ENCODE measurements at regions not wholly inside any gene's neighbourhood (a gene's known extent, or its start where the extent isn't known, plus 50 kb on each side); places are given as distances from the start of the nearest gene placed in this dataset.
A peak's percentile ranks its signal among the peaks of the same experiment; 100 is the strongest.

GRCh38 chr12:102601621-102602020, 121.3 kb upstream of the IGF1 start:
- H2BK15ac ChIP-seq (ENCODE audit: low read depth, poor library complexity, severe bottlenecking) = no peak overlapping the region

GRCh38 chr12:102596687-102597086, 116.3 kb upstream of the IGF1 start:
- Histone ChIP-seq H3K4me2 (ENCODE audit: low read length, poor library complexity, severe bottlenecking) (no peak overlapping the region), H2BK12ac (ENCODE audit: low read length in 2 of 2) (no peak overlapping the region), H3K18ac (ENCODE audit: low read depth in 1 of 2, low read length in 2 of 2) (no peak overlapping the region), H3K79me1 (replicated peaks; ENCODE audit: low read length, poor library complexity, severe bottlenecking) (no peaks in the 10 kb centered on the region), H3K9ac (ENCODE audit: low read length) (no peak overlapping the region), H3K27ac (ENCODE audit: low read length, poor library complexity, severe bottlenecking) (no peak overlapping the region), H2AFZ (ENCODE audit: low read depth, low read length) (no peak overlapping the region), H2AK5ac (ENCODE audit: low read length, severe bottlenecking) (no peak overlapping the region), H3K27me3 (ENCODE audit: control insufficient read depth in 1 of 2, insufficient read depth in 1 of 2, low read length in 2 of 2) (no peaks in the 10 kb centered on the region), H3K9me3 (ENCODE audit: control insufficient read depth, low read length) (no peaks in the 10 kb centered on the region), H3K4ac (ENCODE audit: low read depth in 1 of 2, low read length in 2 of 2) (no peak overlapping the region), H2BK120ac (ENCODE audit: low read depth, low read length) (no peak overlapping the region), H3K4me3 (ENCODE audit: insufficient read depth in 1 of 2, low read depth in 1 of 2, low read length in 2 of 2) (no peak overlapping the region), H3K14ac (ENCODE audit: low read length in 2 of 2) (no peak overlapping the region), H2BK15ac (ENCODE audit: low read depth, poor library complexity, severe bottlenecking) (no peak overlapping the region), H3K4me1 (ENCODE audit: control insufficient read depth, insufficient read depth, low read depth, low read length) (no peaks in the 10 kb centered on the region), H3K36me3 (ENCODE audit: control insufficient read depth in 1 of 2, insufficient read depth in 2 of 2, low read depth in 1 of 2, low read length in 2 of 2) (no peaks in the 10 kb centered on the region), H4K8ac (ENCODE audit: low read length) (no peak overlapping the region), H3K23ac (ENCODE audit: low read length in 2 of 2) (no peak overlapping the region), H2BK5ac (ENCODE audit: low read depth, low read length, poor library complexity, severe bottlenecking) (no peak overlapping the region), H4K91ac (ENCODE audit: low read length) (no peak overlapping the region)
- DNase-seq = no peak
- WGBS = 56% methylated on average over 2 of the region's 2 CpGs

More at GRCh38 chr12:102601621-102602020, 121.3 kb upstream of the IGF1 start:
- H2BK5ac ChIP-seq (ENCODE audit: low read depth, low read length, poor library complexity, severe bottlenecking) = no peak overlapping the region
- H2AFZ ChIP-seq (ENCODE audit: low read depth, low read length) = no peak overlapping the region
- H3K23ac ChIP-seq (ENCODE audit: low read length in 2 of 2) = no peak overlapping the region
- H4K91ac ChIP-seq (ENCODE audit: low read length) = no peak overlapping the region
- H3K4me1 ChIP-seq (ENCODE audit: control insufficient read depth, insufficient read depth, low read depth, low read length) = no peaks in the 10 kb centered on the region
- WGBS = 90% methylated on average over 5 of the region's 5 CpGs
- no peaks in the 10 kb centered on the region for H3K36me3 ChIP-seq (ENCODE audit: control insufficient read depth in 1 of 2, insufficient read depth in 2 of 2, low read depth in 1 of 2, low read length in 2 of 2)
- H3K27me3 ChIP-seq (ENCODE audit: control insufficient read depth in 1 of 2, insufficient read depth in 1 of 2, low read length in 2 of 2) = no peaks in the 10 kb centered on the region
- H3K4me2 ChIP-seq (ENCODE audit: low read length, poor library complexity, severe bottlenecking) = no peak overlapping the region
- H2AK5ac ChIP-seq (ENCODE audit: low read length, severe bottlenecking) = no peak overlapping the region
- no peak overlapping the region for H3K4me3 ChIP-seq (ENCODE audit: insufficient read depth in 1 of 2, low read depth in 1 of 2, low read length in 2 of 2)
- no peak overlapping the region for H3K9ac ChIP-seq (ENCODE audit: low read length)
- H3K9me3 ChIP-seq (ENCODE audit: control insufficient read depth, low read length) = no peaks in the 10 kb centered on the region
- H3K4ac ChIP-seq (ENCODE audit: low read depth in 1 of 2, low read length in 2 of 2) = no peak overlapping the region
- no peak overlapping the region for H3K18ac ChIP-seq (ENCODE audit: low read depth in 1 of 2, low read length in 2 of 2)
- H3K27ac ChIP-seq (ENCODE audit: low read length, poor library complexity, severe bottlenecking) = no peak overlapping the region
- H2BK12ac ChIP-seq (ENCODE audit: low read length in 2 of 2) = no peak overlapping the region
- no peak overlapping the region for H2BK120ac ChIP-seq (ENCODE audit: low read depth, low read length)
- H3K14ac ChIP-seq (ENCODE audit: low read length in 2 of 2) = no peak overlapping the region
- DNase-seq = no peak
- no peaks in the 10 kb centered on the region for H3K79me1 ChIP-seq (replicated peaks; ENCODE audit: low read length, poor library complexity, severe bottlenecking)
- no peak overlapping the region for H4K8ac ChIP-seq (ENCODE audit: low read length)

- H3K9me3 ChIP-seq (ENCODE audit: control insufficient read depth, low read length) = no peaks in the 10 kb centered on the region
- no peak overlapping the region for H2AFZ ChIP-seq (ENCODE audit: low read depth, low read length)
- H3K4me2 ChIP-seq (ENCODE audit: low read length, poor library complexity, severe bottlenecking) = no peak overlapping the region
- no peak overlapping the region for H2BK12ac ChIP-seq (ENCODE audit: low read length in 2 of 2)
- no peak overlapping the region for H2BK5ac ChIP-seq (ENCODE audit: low read depth, low read length, poor library complexity, severe bottlenecking)
- H3K14ac ChIP-seq (ENCODE audit: low read length in 2 of 2) = peak overlapping the region in 1 of 2 experiments; percentile 35
- H2AK5ac ChIP-seq (ENCODE audit: low read length, severe bottlenecking) = no peak overlapping the region
- H3K4ac ChIP-seq (ENCODE audit: low read depth in 1 of 2, low read length in 2 of 2) = no peak overlapping the region
- no peak overlapping the region for H3K23ac ChIP-seq (ENCODE audit: low read length in 2 of 2)
- no peak overlapping the region for H4K8ac ChIP-seq (ENCODE audit: low read length)
- H2BK120ac ChIP-seq (ENCODE audit: low read depth, low read length) = no peak overlapping the region
- H4K91ac ChIP-seq (ENCODE audit: low read length) = no peak overlapping the region
- no peaks in the 10 kb centered on the region for H3K36me3 ChIP-seq (ENCODE audit: control insufficient read depth in 1 of 2, insufficient read depth in 2 of 2, low read depth in 1 of 2, low read length in 2 of 2)
- no peaks in the 10 kb centered on the region for H3K4me1 ChIP-seq (ENCODE audit: control insufficient read depth, insufficient read depth, low read depth, low read length)
- no peaks in the 10 kb centered on the region for H3K79me1 ChIP-seq (replicated peaks; ENCODE audit: low read length, poor library complexity, severe bottlenecking)
- WGBS = 91% methylated on average over 6 of the region's 8 CpGs
- no peak overlapping the region for H3K27ac ChIP-seq (ENCODE audit: low read length, poor library complexity, severe bottlenecking)
- no peak overlapping the region for H2BK15ac ChIP-seq (ENCODE audit: low read depth, poor library complexity, severe bottlenecking)
- H3K4me3 ChIP-seq (ENCODE audit: insufficient read depth in 1 of 2, low read depth in 1 of 2, low read length in 2 of 2) = no peak overlapping the region
- no peaks in the 10 kb centered on the region for H3K27me3 ChIP-seq (ENCODE audit: control insufficient read depth in 1 of 2, insufficient read depth in 1 of 2, low read length in 2 of 2)
- no peak overlapping the region for H3K18ac ChIP-seq (ENCODE audit: low read depth in 1 of 2, low read length in 2 of 2)
- H3K9ac ChIP-seq (ENCODE audit: low read length) = no peak overlapping the region
- DNase-seq = no peak
Measured at GRCh38 chr12:102596031-102596430, 115.7 kb upstream of the IGF1 start.

DNA sequence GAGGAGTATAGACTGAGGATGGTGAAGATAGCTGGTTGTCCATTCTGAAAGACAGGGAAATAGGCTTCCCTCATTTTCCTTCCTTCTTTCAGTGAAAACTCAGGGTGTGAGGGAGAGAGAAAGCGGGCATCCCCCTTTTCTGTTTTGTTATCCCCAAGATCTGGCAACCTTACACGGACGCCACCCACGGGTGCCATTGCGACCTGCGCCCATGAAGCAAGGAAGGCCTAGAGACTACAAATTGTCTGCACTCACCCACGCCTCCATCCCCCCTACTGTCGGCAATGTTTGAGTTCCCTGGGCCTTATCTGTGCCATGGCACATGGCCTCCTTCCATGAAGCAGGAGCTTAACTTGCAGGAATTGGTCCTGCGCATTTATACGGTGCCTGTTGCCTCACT, 115.0 kb upstream of the IGF1 start:
- Histone ChIP-seq H3K4me1 (ENCODE audit: control insufficient read depth, insufficient read depth, low read depth, low read length) (no peaks in the 10 kb centered on the region), H2AFZ (ENCODE audit: low read depth, low read length) (no peak overlapping the region), H3K4ac (ENCODE audit: low read depth in 1 of 2, low read length in 2 of 2) (no peak overlapping the region), H3K18ac (ENCODE audit: low read depth in 1 of 2, low read length in 2 of 2) (no peak overlapping the region), H2BK120ac (ENCODE audit: low read depth, low read length) (no peak overlapping the region), H3K4me2 (ENCODE audit: low read length, poor library complexity, severe bottlenecking) (no peak overlapping the region), H3K27ac (ENCODE audit: low read length, poor library complexity, severe bottlenecking) (no peak overlapping the region), H2BK15ac (ENCODE audit: low read depth, poor library complexity, severe bottlenecking) (no peak overlapping the region), H3K14ac (ENCODE audit: low read length in 2 of 2) (no peak overlapping the region), H3K36me3 (ENCODE audit: control insufficient read depth in 1 of 2, insufficient read depth in 2 of 2, low read depth in 1 of 2, low read length in 2 of 2) (no peaks in the 10 kb centered on the region), H3K9ac (ENCODE audit: low read length) (no peak overlapping the region), H3K4me3 (ENCODE audit: insufficient read depth in 1 of 2, low read depth in 1 of 2, low read length in 2 of 2) (no peak overlapping the region), H3K23ac (ENCODE audit: low read length in 2 of 2) (no peak overlapping the region), H3K9me3 (ENCODE audit: control insufficient read depth, low read length) (no peaks in the 10 kb centered on the region), H3K27me3 (ENCODE audit: control insufficient read depth in 1 of 2, insufficient read depth in 1 of 2, low read length in 2 of 2) (no peaks in the 10 kb centered on the region), H2BK5ac (ENCODE audit: low read depth, low read length, poor library complexity, severe bottlenecking) (no peak overlapping the region), H2AK5ac (ENCODE audit: low read length, severe bottlenecking) (no peak overlapping the region), H4K91ac (ENCODE audit: low read length) (no peak overlapping the region), H3K79me1 (replicated peaks; ENCODE audit: low read length, poor library complexity, severe bottlenecking) (no peaks in the 10 kb centered on the region), H2BK12ac (ENCODE audit: low read length in 2 of 2) (no peak overlapping the region), H4K8ac (ENCODE audit: low read length) (no peak overlapping the region)
- WGBS = 91% methylated on average over 10 of the region's 10 CpGs
- DNase-seq = no peak

Measured in mesenchymal stem cell (in vitro differentiated cells and primary cell).